Keratinocyte (primary cell): ENCODE measurements at regions not wholly inside any gene's neighbourhood (a gene's known extent, or its start where the extent isn't known, plus 50 kb on each side); places are given as distances from the start of the nearest gene placed in this dataset.

ENCODE experiments used
- DNase-seq: peaks from one replicate; pipeline ENCODE4 v3.0.0-alpha.2; 2011; ENCODE audit warnings: low read depth, missing footprints, low spot score
- FAIRE-seq: peaks from 2 replicates; lab custom pipeline; 2011; peaks lifted over from hg19 to GRCh38; lab: Jason Lieb, UNC
- H2AFZ ChIP-seq: 2 replicates; pipeline ENCODE4 v1.6.0; 2012; ENCODE audit warnings: low read length, control low read depth, inconsistent platforms; ENCODE audit not compliant: control insufficient read depth
- H3K27ac ChIP-seq: 2 replicates; pipeline ENCODE4 v1.5.1; 2011; ENCODE audit warnings: low read length; ENCODE audit not compliant: control insufficient read depth, insufficient read depth
- H3K27me3 ChIP-seq: 3 replicates; pipeline ENCODE4 v1.6.0; 2011; ENCODE audit warnings: low read length; ENCODE audit not compliant: control insufficient read depth, insufficient read depth; ENCODE audit errors: extremely low read depth
- H3K36me3 ChIP-seq, 2 experiments: 2 replicates in 1 of 2; 3 replicates in 1 of 2; pipeline ENCODE4 v1.5.1; 2011; ENCODE audit warnings: low read length in 2 of 2, mild to moderate bottlenecking in 1 of 2; ENCODE audit not compliant: control insufficient read depth in 2 of 2, insufficient read depth in 2 of 2; ENCODE audit errors: extremely low read depth in 1 of 2
- H3K4me1 ChIP-seq: 3 replicates; pipeline ENCODE4 v1.5.1; 2011; ENCODE audit warnings: low read length; ENCODE audit not compliant: control insufficient read depth, insufficient read depth; ENCODE audit errors: extremely low read depth
- H3K4me2 ChIP-seq: 3 replicates; pipeline ENCODE4 v1.6.0; 2011; ENCODE audit warnings: low read depth, low read length; ENCODE audit not compliant: control insufficient read depth, insufficient read depth; ENCODE audit errors: extremely low read depth
- H3K4me3 ChIP-seq, 3 experiments: fragments of 200-600 bp in 1 of 3; sonication (generic) in 1 of 3; 2 replicates in 2 of 3; 3 replicates in 1 of 3; pipeline ENCODE4 v1.5.1; 2011 to 2016; ENCODE audit warnings: low read length in 3 of 3, mild to moderate bottlenecking in 3 of 3, control low read depth in 2 of 3, inconsistent platforms in 1 of 3, low read depth in 1 of 3, mixed read lengths in 1 of 3, mixed run types in 1 of 3, moderate library complexity in 1 of 3; ENCODE audit not compliant: control insufficient read depth in 2 of 3, insufficient read depth in 2 of 3; ENCODE audit errors: extremely low read depth in 1 of 3
- H3K79me2 ChIP-seq: 2 replicates; pipeline ENCODE4 v1.6.0; 2012; ENCODE audit warnings: low read length; ENCODE audit not compliant: control insufficient read depth, insufficient read depth
- H3K9ac ChIP-seq: 3 replicates; pipeline ENCODE4 v1.6.0; 2011; ENCODE audit warnings: low read length; ENCODE audit not compliant: control insufficient read depth, insufficient read depth; ENCODE audit errors: extremely low read depth
- H3K9me1 ChIP-seq: 3 replicates; pipeline ENCODE4 v1.6.0; 2011; ENCODE audit warnings: low read length; ENCODE audit not compliant: control insufficient read depth, insufficient read depth; ENCODE audit errors: extremely low read depth
- H3K9me3 ChIP-seq: 2 replicates; pipeline ENCODE4 v1.5.1; 2012; ENCODE audit warnings: low read depth, low read length; ENCODE audit not compliant: control insufficient read depth
- H4K20me1 ChIP-seq: 3 replicates; pipeline ENCODE4 v1.6.0; 2011; ENCODE audit warnings: low read length; ENCODE audit not compliant: control insufficient read depth, insufficient read depth; ENCODE audit errors: extremely low read depth
- CTCF ChIP-seq, 3 experiments: IDR thresholded peaks in 1 of 3; conservative IDR thresholded peaks in 1 of 3; optimal IDR thresholded peaks in 1 of 3; 2 replicates in 2 of 3; 3 replicates in 1 of 3; pipeline versions ENCODE3 to v1.5.1; 2011; ENCODE audit warnings: low read length in 3 of 3, mild to moderate bottlenecking in 3 of 3, moderate library complexity in 2 of 3, control low read depth in 1 of 3, inconsistent platforms in 1 of 3; ENCODE audit not compliant: insufficient read depth in 2 of 3; ENCODE audit errors: extremely low read depth in 1 of 3
- EZH2 ChIP-seq: IDR thresholded peaks from one replicate; pipeline ENCODE4 v1.6.1; 2012; ENCODE audit warnings: inconsistent platforms, mild to moderate bottlenecking, low read length, moderate library complexity
- dilution Hi-C: fragments of 300-500 bp; cut with MboI; formaldehyde crosslinking; loops from one replicate; pipeline ENCODE4 v1.7.0; 2020; ENCODE audit warnings: low sequenced_read_pairs; ENCODE audit not compliant: extremely low pct_ligation_motif_present

GRCh38 chr7:91434836-91435235, 170.6 kb downstream of the FZD1 start:
- Histone ChIP-seq H3K9me3 (no peaks in the 10 kb centered on the region), H3K27ac (no peak overlapping the region), H3K9ac (no peak overlapping the region), H3K4me2 (no peak overlapping the region), H2AFZ (no peak overlapping the region), H3K36me3 (no peaks in the 10 kb centered on the region), H3K9me1 (no peaks in the 10 kb centered on the region), H4K20me1 (no peaks in the 10 kb centered on the region), H3K4me1 (no peaks in the 10 kb centered on the region), H3K4me3 (no peak overlapping the region), H3K27me3 (no peaks in the 10 kb centered on the region), H3K79me2 (no peaks in the 10 kb centered on the region)
- DNase-seq, result no peak
- TF ChIP-seq EZH2 (no peak), CTCF (optimal IDR thresholded peaks at IDR 0.05 in 1 of 3, IDR thresholded peaks at IDR 0.05 in 1 of 3, conservative IDR thresholded peaks at IDR 0.05 in 1 of 3; ENCODE audit: extremely low read depth in 1 of 3, insufficient read depth in 2 of 3, low read length in 3 of 3) (no peak)
- dilution Hi-C loops, result no loop called here
- no peak for FAIRE-seq

- Histone ChIP-seq H3K4me2 (no peak overlapping the region), H3K4me3 (no peak overlapping the region), H3K9me3 (no peaks in the 10 kb centered on the region), H4K20me1 (no peaks in the 10 kb centered on the region), H3K4me1 (no peaks in the 10 kb centered on the region), H3K27me3 (no peaks in the 10 kb centered on the region), H3K79me2 (no peaks in the 10 kb centered on the region), H3K9me1 (no peaks in the 10 kb centered on the region), H3K27ac (no peak overlapping the region), H2AFZ (no peak overlapping the region), H3K9ac (no peak overlapping the region), H3K36me3 (no peaks in the 10 kb centered on the region)
- DNase-seq (no peak), FAIRE-seq (no peak)
- TF ChIP-seq EZH2, result no peak
- TF ChIP-seq CTCF (optimal IDR thresholded peaks at IDR 0.05 in 1 of 3, IDR thresholded peaks at IDR 0.05 in 1 of 3, conservative IDR thresholded peaks at IDR 0.05 in 1 of 3; ENCODE audit: extremely low read depth in 1 of 3, insufficient read depth in 2 of 3, low read length in 3 of 3), result no peak
- dilution Hi-C loops, result no loop called here
These were observed 171.3 kb downstream of the FZD1 start for GRCh38 chr7:91435381-91436059.
